Tibial artery (tissue), 4 donors: ENCODE measurements at regions not wholly inside any gene's neighbourhood (a gene's known extent, or its start where the extent isn't known, plus 50 kb on each side); places are given as distances from the start of the nearest gene placed in this dataset.

Source experiments
- DNase-seq, 2 donors: peaks; one replicate each; pipeline ENCODE4 v3.0.0-alpha.2; 2019
- H3K27ac ChIP-seq, 2 donors: fragments of 200-600 bp; sonication (generic) in 1 of 2; 1 replicate in 1 of 2; 2 replicates in 1 of 2; pipeline ENCODE4 v1.5.1; 2018 to 2019; ENCODE audit warnings: mild to moderate bottlenecking in 1 of 2
- H3K27me3 ChIP-seq, 2 donors: fragments of 200-600 bp; sonication (generic) in 1 of 2; one replicate each; pipeline versions ENCODE4 v1.5.1 to v1.6.0; 2016 to 2019
- H3K36me3 ChIP-seq, 3 donors: fragments of 200-600 bp; sonication (generic) in 2 of 3; one replicate each; pipeline ENCODE4 v1.5.1; 2016 to 2019; ENCODE audit warnings: mild to moderate bottlenecking in 2 of 3
- H3K4me1 ChIP-seq, 4 donors: fragments of 200-600 bp; sonication (generic) in 2 of 4; 1 replicate in 3 of 4; 2 replicates in 1 of 4; pipeline ENCODE4 v1.5.1; 2016 to 2019
- H3K4me3 ChIP-seq, 2 donors: fragments of 200-600 bp; sonication (generic) in 1 of 2; 1 replicate in 1 of 2; 2 replicates in 1 of 2; pipeline ENCODE4 v1.5.1; 2018 to 2019; ENCODE audit warnings: mild to moderate bottlenecking in 2 of 2
- H3K9me3 ChIP-seq, 3 donors: fragments of 200-600 bp; sonication (generic) in 1 of 3; one replicate each; pipeline ENCODE4 v1.5.1; 2016 to 2019
- intact Hi-C: fragments of 100-400 bp; cut with DNase I; formaldehyde crosslinking; loops from one replicate; pipeline ENCODE4 v1.15.0; 2023; ENCODE audit warnings: low total_unique reads
- TF ChIP-seq, protein P1 (sequence below), 2 experiments: fragments of 200-600 bp in 1 of 2; fragments of 450-650 bp in 1 of 2; IDR thresholded peaks; one replicate each; pipeline ENCODE4 v1.5.1; 2017 to 2019; ENCODE audit warnings: antibody characterized with exemption in 2 of 2, mild to moderate bottlenecking in 1 of 2, moderate library complexity in 1 of 2

DNA sequence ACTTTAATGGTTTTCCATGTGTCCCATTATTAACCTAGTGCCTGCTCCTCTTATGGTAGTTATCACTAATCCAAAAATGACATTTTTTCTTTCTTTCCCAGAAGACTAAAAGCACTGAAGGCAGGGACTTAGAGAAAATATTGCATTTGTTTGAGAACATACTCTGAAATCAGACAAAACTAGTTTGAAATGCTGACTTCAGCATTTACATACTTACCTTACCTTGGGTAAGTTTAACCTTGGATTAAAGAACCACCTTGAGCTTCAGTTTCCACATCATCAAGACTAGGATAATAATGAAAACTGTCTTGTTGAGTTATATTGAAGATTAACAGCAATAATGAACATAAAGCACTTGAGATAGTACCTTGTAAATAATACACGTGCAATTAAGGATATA, 413.0 kb downstream of the SOX2 start:
- H3K4me1 ChIP-seq = no peaks in the 10 kb centered on the region
- no peak for DNase-seq
- no peak overlapping the region for H3K27ac ChIP-seq
- TF ChIP-seq, protein P1, sequence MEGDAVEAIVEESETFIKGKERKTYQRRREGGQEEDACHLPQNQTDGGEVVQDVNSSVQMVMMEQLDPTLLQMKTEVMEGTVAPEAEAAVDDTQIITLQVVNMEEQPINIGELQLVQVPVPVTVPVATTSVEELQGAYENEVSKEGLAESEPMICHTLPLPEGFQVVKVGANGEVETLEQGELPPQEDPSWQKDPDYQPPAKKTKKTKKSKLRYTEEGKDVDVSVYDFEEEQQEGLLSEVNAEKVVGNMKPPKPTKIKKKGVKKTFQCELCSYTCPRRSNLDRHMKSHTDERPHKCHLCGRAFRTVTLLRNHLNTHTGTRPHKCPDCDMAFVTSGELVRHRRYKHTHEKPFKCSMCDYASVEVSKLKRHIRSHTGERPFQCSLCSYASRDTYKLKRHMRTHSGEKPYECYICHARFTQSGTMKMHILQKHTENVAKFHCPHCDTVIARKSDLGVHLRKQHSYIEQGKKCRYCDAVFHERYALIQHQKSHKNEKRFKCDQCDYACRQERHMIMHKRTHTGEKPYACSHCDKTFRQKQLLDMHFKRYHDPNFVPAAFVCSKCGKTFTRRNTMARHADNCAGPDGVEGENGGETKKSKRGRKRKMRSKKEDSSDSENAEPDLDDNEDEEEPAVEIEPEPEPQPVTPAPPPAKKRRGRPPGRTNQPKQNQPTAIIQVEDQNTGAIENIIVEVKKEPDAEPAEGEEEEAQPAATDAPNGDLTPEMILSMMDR (IDR thresholded peaks at IDR 0.05) = no peak
- no peaks in the 10 kb centered on the region for H3K27me3 ChIP-seq
- intact Hi-C loops = no loop called here
- no peaks in the 10 kb centered on the region for H3K9me3 ChIP-seq
- H3K36me3 ChIP-seq = no peaks in the 10 kb centered on the region
- H3K4me3 ChIP-seq = no peak overlapping the region

DNA sequence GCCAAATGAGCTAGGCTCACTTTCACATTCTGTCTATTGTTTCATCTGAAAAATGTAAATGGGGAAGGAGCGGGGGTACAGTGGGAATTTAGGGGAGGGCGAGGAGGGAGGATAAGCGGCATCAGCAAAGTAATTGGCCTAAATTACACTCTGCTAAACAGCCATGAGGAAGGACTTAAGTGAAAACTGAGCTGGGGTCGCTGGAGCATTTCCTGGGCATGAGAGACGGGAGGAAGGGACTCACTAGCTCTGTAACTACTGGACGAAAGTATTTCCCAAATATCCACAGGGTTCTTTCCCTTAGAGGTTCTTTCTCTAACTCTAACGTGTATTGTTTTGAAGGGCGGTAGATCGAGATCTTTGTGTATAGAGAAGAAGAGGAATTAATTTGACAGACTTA, 418.0 kb downstream of the SOX2 start:
- Histone ChIP-seq H3K4me3 (no peak overlapping the region), H3K9me3 (no peaks in the 10 kb centered on the region), H3K36me3 (no peaks in the 10 kb centered on the region), H3K27ac (no peak overlapping the region), H3K27me3 (no peaks in the 10 kb centered on the region), H3K4me1 (no peaks in the 10 kb centered on the region)
- intact Hi-C loops = no loop called here
- DNase-seq = no peak
- TF ChIP-seq, protein P1 (IDR thresholded peaks at IDR 0.05) = no peak

DNA sequence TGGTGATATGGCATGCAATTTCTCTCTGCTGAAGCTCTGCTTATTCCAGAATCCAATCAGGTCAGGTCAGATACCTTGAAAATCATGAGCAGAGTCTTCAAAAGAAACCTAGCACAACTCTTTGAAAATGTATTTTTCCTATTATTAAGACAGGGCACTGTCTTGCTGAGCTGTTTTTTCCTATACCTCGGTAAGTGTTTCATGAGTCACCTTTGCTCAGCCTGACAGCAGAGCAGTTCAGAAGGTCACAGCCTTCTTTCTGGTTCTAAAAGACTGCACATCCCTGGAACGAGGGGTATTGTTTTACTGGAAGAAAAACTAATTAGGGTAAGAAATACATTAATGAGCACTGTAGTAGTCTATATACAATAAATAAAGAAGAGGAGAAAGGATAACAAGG, 422.0 kb downstream of the SOX2 start:
- intact Hi-C loops = no loop called here
- no peaks in the 10 kb centered on the region for H3K4me1 ChIP-seq
- no peak overlapping the region for H3K27ac ChIP-seq
- H3K4me3 ChIP-seq = no peak overlapping the region
- no peaks in the 10 kb centered on the region for H3K27me3 ChIP-seq
- H3K36me3 ChIP-seq = no peaks in the 10 kb centered on the region
- H3K9me3 ChIP-seq = no peaks in the 10 kb centered on the region
- TF ChIP-seq, protein P1 (IDR thresholded peaks at IDR 0.05) = no peak
- no peak for DNase-seq

DNA sequence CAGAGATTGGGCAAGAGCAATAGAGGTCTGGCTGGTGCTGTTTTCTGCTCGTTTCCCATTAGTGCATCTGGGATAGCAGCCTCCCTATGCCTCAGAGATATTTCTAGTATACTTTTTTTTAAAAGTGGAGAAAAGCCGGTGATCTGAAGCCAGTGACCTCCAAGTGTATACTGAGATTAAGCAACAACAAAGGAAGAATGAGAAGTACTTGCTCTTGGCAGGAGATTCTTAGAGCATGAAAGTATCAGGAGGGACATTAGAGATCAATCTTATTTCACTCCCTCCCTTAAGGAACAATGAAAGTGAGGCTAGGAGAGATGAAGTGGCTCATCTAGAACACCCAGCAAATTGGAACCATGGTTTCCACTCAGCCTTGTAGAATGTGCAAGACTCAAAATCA, 423.3 kb downstream of the SOX2 start:
- Histone ChIP-seq H3K36me3 (no peaks in the 10 kb centered on the region), H3K9me3 (no peaks in the 10 kb centered on the region), H3K4me1 (no peaks in the 10 kb centered on the region), H3K27me3 (no peaks in the 10 kb centered on the region), H3K27ac (no peak overlapping the region), H3K4me3 (no peak overlapping the region)
- TF ChIP-seq, protein P1 (IDR thresholded peaks at IDR 0.05) = no peak
- intact Hi-C loops = no loop called here
- DNase-seq = no peak

DNA sequence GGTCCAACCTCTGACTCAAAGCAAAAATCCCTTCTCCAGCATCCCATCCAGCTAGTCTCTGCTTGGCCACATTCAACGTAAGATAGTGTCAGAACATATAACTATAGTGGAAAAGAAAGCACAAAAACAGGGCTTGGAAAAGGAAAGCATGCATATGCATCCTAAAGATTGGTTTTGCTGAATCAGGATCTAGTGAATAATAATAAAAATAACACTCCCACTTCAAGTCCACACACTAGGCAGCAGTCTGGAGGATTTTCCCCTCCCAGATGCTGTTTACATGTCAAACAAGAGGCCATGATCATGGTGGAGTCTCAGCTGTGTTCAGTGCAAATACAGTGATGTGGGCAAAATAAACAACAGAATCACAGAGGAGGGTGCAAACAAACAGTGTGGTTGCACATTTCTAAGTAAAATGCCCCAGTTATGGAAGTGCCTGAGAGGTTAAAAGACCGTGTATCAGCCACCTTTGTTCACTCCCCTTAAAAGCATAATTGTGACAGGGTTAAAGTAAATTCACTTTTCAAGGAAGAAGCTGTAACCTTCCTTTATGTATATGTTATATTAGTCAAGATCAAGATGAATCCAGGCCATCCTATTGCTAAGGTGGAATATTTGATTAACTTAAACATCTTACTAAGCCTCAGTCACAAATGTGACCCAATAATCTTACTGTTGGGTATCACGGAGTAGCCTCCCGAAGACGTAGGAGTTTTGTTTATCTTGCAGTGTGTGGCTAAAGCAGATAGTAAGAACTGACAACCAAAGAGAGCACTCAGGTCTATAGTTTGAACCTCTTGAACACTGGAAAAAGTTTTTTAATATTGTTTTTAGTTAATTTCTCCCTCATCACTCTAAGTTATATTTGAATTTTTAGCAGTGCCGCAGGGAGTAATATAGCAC, 424.5 kb downstream of the SOX2 start:
- no peaks in the 10 kb centered on the region for H3K36me3 ChIP-seq
- H3K27ac ChIP-seq = no peak overlapping the region
- TF ChIP-seq, protein P1 (IDR thresholded peaks at IDR 0.05) = no peak
- H3K4me3 ChIP-seq = no peak overlapping the region
- no peaks in the 10 kb centered on the region for H3K27me3 ChIP-seq
- no peaks in the 10 kb centered on the region for H3K9me3 ChIP-seq
- intact Hi-C loops = no loop called here
- no peak for DNase-seq
- no peaks in the 10 kb centered on the region for H3K4me1 ChIP-seq
